Astrocyte of the spinal cord (primary cell): ENCODE measurements at regions not wholly inside any gene's neighbourhood (a gene's known extent, or its start where the extent isn't known, plus 50 kb on each side); places are given as distances from the start of the nearest gene placed in this dataset.

Source experiments
- DNase-seq: peaks from one replicate; pipeline ENCODE4 v3.0.0; 2011; ENCODE audit warnings: low read depth, low spot score
- H3K4me3 ChIP-seq: 2 replicates; pipeline ENCODE4 v1.5.1; 2011; ENCODE audit warnings: low read depth, mild to moderate bottlenecking, low read length, moderate library complexity
- CTCF ChIP-seq: IDR thresholded peaks from 2 replicates; pipeline ENCODE4 v1.5.1; 2012; ENCODE audit warnings: low read depth, mild to moderate bottlenecking, low read length, inconsistent platforms
- in situ Hi-C: cut with HindIII; loops from 2 replicates; pipeline ENCODE4 v1.10.0; 2017; ENCODE audit warnings: low sequenced_read_pairs

- DNase-seq, result no peak
- TF ChIP-seq CTCF, result no peak
- H3K4me3 ChIP-seq, result no peak overlapping the region
- in situ Hi-C loops, result no loop called here
Observed at GRCh38 chr4:11768251-11768972, 339.7 kb upstream of the HS3ST1 start.

DNA sequence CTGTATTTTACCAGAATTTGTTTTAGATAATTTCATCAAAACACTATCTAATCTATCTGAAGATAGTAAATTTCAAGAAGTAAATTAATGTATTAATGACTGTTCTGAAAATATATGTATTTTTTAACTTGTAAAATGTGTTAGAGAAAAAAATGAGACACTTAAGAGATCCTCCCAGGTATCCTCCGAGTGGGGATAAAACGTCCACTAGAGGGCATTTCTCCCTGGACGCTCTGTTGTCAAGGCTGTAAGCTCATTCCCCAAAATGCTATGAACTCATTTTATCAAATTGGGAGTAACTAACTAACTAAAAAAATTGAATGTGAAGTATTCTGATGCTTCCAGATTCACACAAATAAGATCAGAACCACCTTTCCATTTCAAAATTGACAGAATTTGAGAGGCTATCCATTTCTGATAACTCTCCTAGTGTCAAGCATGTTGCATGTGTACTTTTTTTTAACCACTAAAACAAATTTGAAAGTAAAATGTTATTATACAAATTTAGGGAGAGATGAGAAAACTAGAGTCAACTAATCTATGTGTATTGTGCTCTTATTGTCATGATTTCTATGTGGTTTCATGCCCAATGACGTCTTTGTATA is 337.3 kb upstream of the HS3ST1 start:
- in situ Hi-C loops, result no loop called here
- no peak overlapping the region for H3K4me3 ChIP-seq
- peak; percentile 51 for DNase-seq
- peak; percentile 83 for TF ChIP-seq CTCF

DNA sequence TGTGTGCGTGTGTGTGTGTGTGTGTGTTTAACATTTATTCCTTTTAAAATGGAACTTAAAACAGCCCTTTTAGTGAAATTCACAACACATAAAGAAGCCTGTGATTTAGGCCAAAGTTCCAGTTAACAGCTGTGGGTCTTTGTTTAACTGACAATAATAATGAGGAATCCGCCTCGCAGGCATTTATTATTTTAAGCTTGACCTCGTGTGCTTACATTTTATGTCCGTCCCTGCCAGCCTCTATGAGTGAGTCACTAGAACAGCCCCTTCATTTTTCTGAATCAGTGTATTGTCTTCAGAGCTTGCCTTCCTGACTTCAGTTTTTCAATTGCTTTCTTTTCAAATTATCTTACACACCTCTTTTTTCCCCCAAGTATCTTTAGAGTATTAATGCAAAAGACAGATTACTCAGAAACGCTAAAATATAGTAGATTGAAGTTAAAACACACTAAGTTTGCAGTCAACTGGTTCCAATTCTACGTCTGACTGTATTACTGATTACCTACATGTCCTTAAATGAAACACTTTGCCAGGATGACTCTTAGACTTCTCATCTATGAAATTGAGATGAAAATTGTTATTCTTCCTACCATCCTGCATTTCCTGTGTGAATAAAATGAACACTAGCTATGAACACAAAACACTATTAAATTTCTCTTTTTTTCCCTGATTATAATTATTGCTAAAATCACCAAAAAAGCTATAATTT is 319.6 kb upstream of the HS3ST1 start:
- no peak for TF ChIP-seq CTCF
- H3K4me3 ChIP-seq, result no peak overlapping the region
- in situ Hi-C loops, result no loop called here
- peak; percentile 92 for DNase-seq

DNA sequence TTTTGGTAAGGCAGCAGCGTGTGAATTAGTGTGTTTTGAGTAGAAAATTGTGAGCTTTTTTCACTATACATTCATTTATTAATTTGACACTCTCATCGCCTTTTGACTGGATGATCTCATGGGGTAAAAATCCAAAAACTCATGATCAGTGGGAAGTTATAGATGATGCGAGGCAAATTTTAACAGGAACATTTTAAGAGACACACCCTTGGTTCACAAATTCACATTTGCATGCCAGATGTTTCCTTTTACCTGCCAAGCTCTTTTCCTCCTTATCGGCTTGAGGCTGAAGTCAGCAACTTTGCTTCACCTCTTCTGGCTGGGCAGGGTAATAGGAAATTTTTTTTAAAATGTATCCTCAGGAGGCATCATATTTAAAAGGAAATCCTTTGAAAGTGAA is 318.0 kb upstream of the HS3ST1 start:
- no peak for TF ChIP-seq CTCF
- in situ Hi-C loops, result no loop called here
- DNase-seq, result no peak
- H3K4me3 ChIP-seq, result no peak overlapping the region

GRCh38 chr4:11743976-11744375 is 315.3 kb upstream of the HS3ST1 start:
- in situ Hi-C loops, result no loop called here
- H3K4me3 ChIP-seq, result no peak overlapping the region
- DNase-seq, result no peak
- no peak for TF ChIP-seq CTCF

GRCh38 chr4:11743236-11743635 is 314.5 kb upstream of the HS3ST1 start:
- no peak for TF ChIP-seq CTCF
- in situ Hi-C loops, result no loop called here

More at GRCh38 chr4:11743236-11743635, 314.5 kb upstream of the HS3ST1 start:
- H3K4me3 ChIP-seq, result no peak overlapping the region
- DNase-seq, result no peak
